GM12891 (cell line): ENCODE measurements at regions not wholly inside any gene's neighbourhood (a gene's known extent, or its start where the extent isn't known, plus 50 kb on each side); places are given as distances from the start of the nearest gene placed in this dataset.

ENCODE experiments used
- DNase-seq: peaks from one replicate; pipeline ENCODE4 v3.0.0; 2011; ENCODE audit warnings: low spot score; ENCODE audit not compliant: insufficient read length
- FAIRE-seq: peaks from 2 replicates; lab custom pipeline; 2011; peaks lifted over from hg19 to GRCh38; lab: Jason Lieb, UNC
- PAX5 ChIP-seq: IDR thresholded peaks from 2 replicates; pipeline ENCODE4 v1.6.1; 2011; ENCODE audit warnings: low read length, moderate library complexity, mild to moderate bottlenecking; ENCODE audit not compliant: insufficient read depth, severe bottlenecking
- POLR2A ChIP-seq: IDR thresholded peaks from 2 replicates; pipeline ENCODE4 v1.6.1; 2011; ENCODE audit warnings: low read depth, low read length, control low read depth
- POLR2AphosphoS5 ChIP-seq: IDR thresholded peaks from 2 replicates; pipeline ENCODE4 v1.6.1; 2011; ENCODE audit warnings: low read depth, low read length, control low read depth
- POU2F2 ChIP-seq: IDR thresholded peaks from 2 replicates; pipeline ENCODE4 v1.6.1; 2011; ENCODE audit warnings: low read depth, mild to moderate bottlenecking, control low read depth, low read length, moderate library complexity
- SPI1 ChIP-seq: IDR thresholded peaks from 2 replicates; pipeline ENCODE4 v1.6.1; 2011; ENCODE audit warnings: low read depth, low read length, control low read depth
- TAF1 ChIP-seq: IDR thresholded peaks from 2 replicates; pipeline ENCODE4 v1.6.1; 2011; ENCODE audit warnings: low read depth, low read length, control low read depth

GRCh38 chr6:2436410-2437154 lies 191.2 kb upstream of the GMDS start:
- DNase-seq, result no peak
- TF ChIP-seq POLR2A, result no peak
- no peak for TF ChIP-seq PAX5
- no peak for TF ChIP-seq POU2F2
- TF ChIP-seq TAF1, result no peak
- no peak for TF ChIP-seq POLR2AphosphoS5
- TF ChIP-seq SPI1, result no peak
- FAIRE-seq, result no peak

GRCh38 chr6:2435323-2435722 lies 189.9 kb upstream of the GMDS start:
- FAIRE-seq, result no peak
- TF ChIP-seq POU2F2 (no peak), POLR2AphosphoS5 (no peak), PAX5 (no peak)
- no peak for DNase-seq

GRCh38 chr6:2434912-2435311 lies 189.5 kb upstream of the GMDS start:
- no peak for FAIRE-seq
- TF ChIP-seq TAF1 (no peak), POU2F2 (no peak), PAX5 (no peak), POLR2AphosphoS5 (no peak)
- DNase-seq, result no peak

- FAIRE-seq, result no peak
- DNase-seq, result no peak
- no peak for TF ChIP-seq POLR2A
- no peak for TF ChIP-seq POU2F2
- TF ChIP-seq TAF1, result no peak
- no peak for TF ChIP-seq SPI1
- no peak for TF ChIP-seq PAX5
- TF ChIP-seq POLR2AphosphoS5, result no peak
These were observed 188.7 kb upstream of the GMDS start for GRCh38 chr6:2434116-2434515.

GRCh38 chr6:2433711-2434110 lies 188.3 kb upstream of the GMDS start:
- DNase-seq, result no peak
- FAIRE-seq, result no peak
- no peak for TF ChIP-seq SPI1
- no peak for TF ChIP-seq POLR2A
- TF ChIP-seq POU2F2, result no peak
- no peak for TF ChIP-seq TAF1
- TF ChIP-seq POLR2AphosphoS5, result no peak
- no peak for TF ChIP-seq PAX5

GRCh38 chr6:2433266-2433665 lies 187.9 kb upstream of the GMDS start:
- TF ChIP-seq POLR2A (no peak), PAX5 (no peak), POU2F2 (no peak), SPI1 (no peak), POLR2AphosphoS5 (no peak), TAF1 (no peak)
- no peak for FAIRE-seq
- DNase-seq, result no peak

- no peak for FAIRE-seq
- DNase-seq, result no peak
- TF ChIP-seq PAX5 (no peak), POLR2A (no peak), POU2F2 (no peak), POLR2AphosphoS5 (no peak), TAF1 (no peak), SPI1 (no peak)
These were observed 186.9 kb upstream of the GMDS start for GRCh38 chr6:2432292-2432691.

GRCh38 chr6:2430612-2431011 lies 185.2 kb upstream of the GMDS start:
- FAIRE-seq, result no peak
- DNase-seq, result no peak
- TF ChIP-seq POU2F2 (no peak), POLR2AphosphoS5 (no peak), TAF1 (no peak), PAX5 (no peak)

- FAIRE-seq, result no peak
- no peak for TF ChIP-seq SPI1
- TF ChIP-seq TAF1, result no peak
- TF ChIP-seq POU2F2, result no peak
- TF ChIP-seq POLR2A, result no peak
- TF ChIP-seq POLR2AphosphoS5, result no peak
- TF ChIP-seq PAX5, result no peak
These were observed 184.1 kb upstream of the GMDS start for GRCh38 chr6:2429460-2429859.

GRCh38 chr6:2429032-2429431 lies 183.6 kb upstream of the GMDS start:
- no peak for TF ChIP-seq SPI1
- TF ChIP-seq POLR2AphosphoS5, result no peak
- no peak for TF ChIP-seq PAX5
- no peak for TF ChIP-seq POU2F2
- no peak for TF ChIP-seq TAF1

More at GRCh38 chr6:2429460-2429859, 184.1 kb upstream of the GMDS start:
- no peak for DNase-seq

More at GRCh38 chr6:2429032-2429431, 183.6 kb upstream of the GMDS start:
- DNase-seq (no peak), FAIRE-seq (no peak)
